GM12878 (cell line): ENCODE measurements at regions not wholly inside any gene's neighbourhood (a gene's known extent, or its start where the extent isn't known, plus 50 kb on each side); places are given as distances from the start of the nearest gene placed in this dataset.

Experiments
- ATAC-seq: fragments of 200-7000 bp; cut with Tn5 transposase; 3 replicates; pipeline ENCODE4 v1.9.1; 2020; ENCODE audit warnings: mild to moderate bottlenecking, moderate library complexity
- BruUV-seq: library from RNA; stranded (reverse); fragments of 400-500 nt; replicated peaks from 2 replicates; lab custom pipeline; 2021; lab: Mats Ljungman, UMichigan
- CTCF ChIA-PET: fragments of 300-600 bp; sonication (Branson Sonifier 250); formaldehyde crosslinking; extraction: SDS; loops from one replicate; lab custom pipeline; 2021; ENCODE audit warnings: inconsistent platforms; lab: Yijun Ruan, JAX
- POLR2A ChIA-PET: fragments of 350-600 bp; formaldehyde crosslinking; extraction: SDS; loops from one replicate; lab custom pipeline; 2021; ENCODE audit warnings: inconsistent platforms; lab: Charles Lee
- RAD21 ChIA-PET: fragments of 300-600 bp; sonication (Branson Sonifier 250); formaldehyde crosslinking; loops from one replicate; lab custom pipeline; 2023; ENCODE audit warnings: antibody characterized with exemption; ENCODE audit not compliant: unreplicated experiment; lab: Charles Lee
- SMC1A ChIA-PET: fragments of 300-600 bp; sonication (Branson Sonifier 250); formaldehyde crosslinking; loops from one replicate; lab custom pipeline; 2023; ENCODE audit not compliant: unreplicated experiment, uncharacterized antibody; lab: Charles Lee
- DNase-seq: peaks from one replicate; pipeline ENCODE4 v3.0.0-alpha.2; 2011; ENCODE audit warnings: low read depth, low spot score
- FAIRE-seq: peaks from 3 replicates; lab custom pipeline; 2011; peaks lifted over from hg19 to GRCh38; lab: Jason Lieb, UNC
- H2AFZ ChIP-seq: 2 replicates; pipeline ENCODE4 v1.6.0; 2011; ENCODE audit warnings: low read depth, low read length, control low read depth; ENCODE audit not compliant: control insufficient read depth
- H3K27ac ChIP-seq: 2 replicates; pipeline ENCODE4 v1.5.1; 2011; ENCODE audit warnings: control low read depth; ENCODE audit not compliant: control insufficient read depth, insufficient read depth
- H3K27me3 ChIP-seq, 2 experiments: replicated peaks in 1 of 2; 2 replicates each; pipeline versions ENCODE4 v1.6.0 to v1.6.1; 2011; ENCODE audit warnings: low read length in 1 of 2; ENCODE audit not compliant: control insufficient read depth in 2 of 2, insufficient read depth in 2 of 2
- H3K36me3 ChIP-seq, 2 experiments: 2 replicates each; pipeline ENCODE4 v1.5.1; 2011; ENCODE audit warnings: low read length in 1 of 2; ENCODE audit not compliant: control insufficient read depth in 2 of 2, insufficient read depth in 2 of 2
- H3K4me1 ChIP-seq: 2 replicates; pipeline ENCODE4 v1.6.1; 2011; ENCODE audit warnings: mild to moderate bottlenecking, low read length, moderate library complexity, mixed read lengths; ENCODE audit not compliant: control insufficient read depth, insufficient read depth
- H3K4me2 ChIP-seq: 2 replicates; pipeline ENCODE4 v1.6.0; 2011; ENCODE audit warnings: control low read depth; ENCODE audit not compliant: control insufficient read depth, insufficient read depth
- H3K4me3 ChIP-seq: fragments of 200-600 bp; sonication (generic); 2 replicates; pipeline ENCODE4 v1.5.1; 2016
- H3K79me2 ChIP-seq: 2 replicates; pipeline ENCODE4 v1.6.0; 2011; ENCODE audit warnings: low read length; ENCODE audit not compliant: control insufficient read depth, insufficient read depth
- H3K9ac ChIP-seq: 2 replicates; pipeline ENCODE4 v1.8.0; 2011; ENCODE audit warnings: low read length, control low read depth, mixed read lengths; ENCODE audit not compliant: control insufficient read depth, insufficient read depth
- H3K9me3 ChIP-seq: replicated peaks from 3 replicates; pipeline ENCODE4 v1.5.1; 2011; ENCODE audit warnings: mild to moderate bottlenecking, low read length; ENCODE audit not compliant: control insufficient read depth, insufficient read depth
- H4K20me1 ChIP-seq: 2 replicates; pipeline ENCODE4 v1.6.0; 2011; ENCODE audit not compliant: control insufficient read depth, insufficient read depth
- CEBPZ ChIP-seq: fragments of 150-350 bp; IDR thresholded peaks from 2 replicates; pipeline ENCODE4 v1.6.1; 2016; ENCODE audit warnings: low read depth, low read length
- CHD4 ChIP-seq: fragments of 200-600 bp; sonication (generic); IDR thresholded peaks from 2 replicates; pipeline ENCODE4 v1.6.1; 2016; ENCODE audit warnings: mild to moderate bottlenecking
- E2F4 ChIP-seq: IDR thresholded peaks from 2 replicates; pipeline ENCODE4 v1.6.1; 2012; ENCODE audit warnings: low read depth, low read length, improper control_type of control experiment
- PBX3 ChIP-seq: IDR thresholded peaks from 2 replicates; pipeline ENCODE4 v1.6.1; 2011; ENCODE audit warnings: mild to moderate bottlenecking, low read depth, low read length, moderate library complexity; ENCODE audit not compliant: insufficient replicate concordance
- POLR2AphosphoS5 ChIP-seq: IDR thresholded peaks from 2 replicates; pipeline ENCODE4 v1.6.1; 2011; ENCODE audit warnings: mild to moderate bottlenecking, low read length, inconsistent platforms
- POU2F2 ChIP-seq: IDR thresholded peaks from 3 replicates; pipeline ENCODE4 v1.6.1; 2011; ENCODE audit warnings: low read depth, mild to moderate bottlenecking, low read length, borderline replicate concordance
- RFX5 ChIP-seq: IDR thresholded peaks from 2 replicates; pipeline ENCODE4 v1.6.1; 2011; ENCODE audit warnings: low read depth, low read length, improper control_type of control experiment
- TAF1 ChIP-seq: IDR thresholded peaks from 2 replicates; pipeline ENCODE4 v1.6.1; 2011; ENCODE audit warnings: mild to moderate bottlenecking, low read depth, low read length, borderline replicate concordance
- ZBTB33 ChIP-seq: fragments of 450-650 bp; IDR thresholded peaks from 2 replicates; pipeline ENCODE4 v1.6.1; 2017; ENCODE audit warnings: mild to moderate bottlenecking
- ZSCAN29 ChIP-seq: fragments of 450-650 bp; IDR thresholded peaks from 2 replicates; pipeline ENCODE4 v1.6.1; 2017; ENCODE audit warnings: mild to moderate bottlenecking, moderate library complexity
- WGBS: methylation state at CpG from one replicate; pipeline ENCODE4 v1.1.6; 2016; ENCODE audit warnings: low lambda C conversion rate; ENCODE audit not compliant: insufficient replicate concordance, insufficient coverage; ENCODE audit errors: missing lambda C conversion rate; 5-methylcytosine and 5-hydroxymethylcytosine counted together
- in situ Hi-C: fragments of 300-500 bp; cut with MboI; formaldehyde crosslinking; loops from 9 replicates; pipeline ENCODE4 v1.14.3; 2018; ENCODE audit warnings: mixed read lengths
- intact Hi-C: fragments of 100-400 bp; cut with micrococcal nuclease; formaldehyde crosslinking; loops from one replicate; pipeline ENCODE4 v1.14.2; 2022; ENCODE audit not compliant: unreplicated experiment

GRCh38 chr14:80383223-80383622 is 171.9 kb upstream of the DIO2 start:
- no peaks in the 10 kb centered on the region for H3K79me2 ChIP-seq
- no peak overlapping the region for H3K4me2 ChIP-seq
- in situ Hi-C loops: no loop called here
- no peak overlapping the region for H3K27ac ChIP-seq
- ChIA-PET CTCF (interaction anchor here (1.0 kb wide), 1 partner anchor 18 kb away, joined by 4 read pairs; no protein-coding TSS in a partner anchor), SMC1A (no interaction called here), POLR2A (no interaction called here), RAD21 (no interaction called here)
- intact Hi-C loops: no loop called here
- H3K4me3 ChIP-seq: no peak overlapping the region
- H3K9me3 ChIP-seq: no peaks in the 10 kb centered on the region
- no peak for TF ChIP-seq RFX5
- TF ChIP-seq TAF1: no peak
- no peaks in the 10 kb centered on the region for H3K36me3 ChIP-seq
- no peak for FAIRE-seq
- 92% methylated on average over 1 of the region's 1 CpG for WGBS
- BruUV-seq: no TSS peak
- no peak for ATAC-seq
- no peak overlapping the region for H3K9ac ChIP-seq
- H3K4me1 ChIP-seq: no peaks in the 10 kb centered on the region
- no peaks in the 10 kb centered on the region for H4K20me1 ChIP-seq
- no peak overlapping the region for H2AFZ ChIP-seq
- DNase-seq: no peak
- H3K27me3 ChIP-seq: no peaks in the 10 kb centered on the region

- ATAC-seq (no peak), DNase-seq (no peak)
- H3K79me2 ChIP-seq: no peaks in the 10 kb centered on the region
- in situ Hi-C loops: no loop called here
- no peak overlapping the region for H3K9ac ChIP-seq
- H2AFZ ChIP-seq: no peak overlapping the region
- no peak overlapping the region for H3K4me2 ChIP-seq
- ChIA-PET POLR2A (no interaction called here), SMC1A (interaction anchor here (0.9 kb wide), 1 partner anchor 23 kb away, joined by 3 read pairs; no protein-coding TSS in a partner anchor)
- no peaks in the 10 kb centered on the region for H3K4me1 ChIP-seq
- H3K9me3 ChIP-seq: no peaks in the 10 kb centered on the region
- no peaks in the 10 kb centered on the region for H3K27me3 ChIP-seq
- no peak overlapping the region for H3K27ac ChIP-seq
- TF ChIP-seq POU2F2 (no peak), CHD4 (no peak), POLR2AphosphoS5 (no peak), ZSCAN29 (no peak), E2F4 (no peak), ZBTB33 (no peak), PBX3 (no peak), CEBPZ (no peak)
- TF ChIP-seq, all 136 proteins: peak for 0
- ChIA-PET CTCF (no interaction called here), RAD21 (no interaction called here)
- BruUV-seq: no TSS peak
- Histone ChIP-seq H3K4me3 (no peak overlapping the region), H4K20me1 (no peaks in the 10 kb centered on the region), H3K36me3 (no peaks in the 10 kb centered on the region)
- intact Hi-C loops: no loop called here
- no peak for FAIRE-seq
- WGBS: 45% methylated on average over 5 of the region's 5 CpGs
These were observed 170.6 kb upstream of the DIO2 start for GRCh38 chr14:80381807-80382363.
